SHP77 treated with DMSO at 0.1 percent for 48 hours (cell line): ENCODE measurements at regions not wholly inside any gene's neighbourhood (a gene's known extent, or its start where the extent isn't known, plus 50 kb on each side); places are given as distances from the start of the nearest gene placed in this dataset.

Source experiments
- DNase-seq: peaks from one replicate; lab custom pipeline; 2025; lab: John Stamatoyannopoulos, UW

- DNase-seq = no peak
These were observed 101.8 kb upstream of the AKIRIN2 start for GRCh38 chr6:87803791-87804190.

- DNase-seq = no peak
These were observed 97.6 kb upstream of the AKIRIN2 start for GRCh38 chr6:87799651-87800050.

- no peak for DNase-seq
These were observed 96.6 kb upstream of the AKIRIN2 start for GRCh38 chr6:87798393-87799278.

- no peak for DNase-seq
These were observed 93.2 kb upstream of the AKIRIN2 start for GRCh38 chr6:87794922-87795885.

- DNase-seq = no peak
These were observed 91.3 kb upstream of the AKIRIN2 start for GRCh38 chr6:87793315-87793714.

- no peak for DNase-seq
These were observed 89.9 kb upstream of the AKIRIN2 start for GRCh38 chr6:87791982-87792381.

- DNase-seq = no peak
These were observed 89.5 kb upstream of the AKIRIN2 start for GRCh38 chr6:87791485-87791884.

GRCh38 chr6:87791029-87791428 is 89.0 kb upstream of the AKIRIN2 start:
- no peak for DNase-seq

GRCh38 chr6:87789900-87790290 is 87.9 kb upstream of the AKIRIN2 start:
- no peak for DNase-seq

GRCh38 chr6:87789198-87789899 is 87.3 kb upstream of the AKIRIN2 start:
- no peak for DNase-seq

- DNase-seq = no peak
These were observed 86.1 kb upstream of the AKIRIN2 start for GRCh38 chr6:87788141-87788540.

- DNase-seq = no peak
These were observed 83.3 kb upstream of the AKIRIN2 start for GRCh38 chr6:87785229-87785862.

GRCh38 chr6:87784690-87785089 is 82.7 kb upstream of the AKIRIN2 start:
- no peak for DNase-seq

- no peak for DNase-seq
These were observed 82.0 kb upstream of the AKIRIN2 start for GRCh38 chr6:87784051-87784450.

GRCh38 chr6:87779542-87779941 is 77.5 kb upstream of the AKIRIN2 start:
- DNase-seq = no peak

- no peak for DNase-seq
These were observed 70.8 kb upstream of the AKIRIN2 start for GRCh38 chr6:87772597-87773530.

GRCh38 chr6:87767478-87767877 is 65.4 kb upstream of the AKIRIN2 start:
- DNase-seq = no peak

- DNase-seq = no peak
These were observed 64.2 kb upstream of the AKIRIN2 start for GRCh38 chr6:87766211-87766610.

GRCh38 chr6:87763901-87764300 is 61.9 kb upstream of the AKIRIN2 start:
- no peak for DNase-seq

- no peak for DNase-seq
These were observed 61.2 kb upstream of the AKIRIN2 start for GRCh38 chr6:87763276-87763675.

- DNase-seq = no peak
These were observed 60.1 kb upstream of the AKIRIN2 start for GRCh38 chr6:87762116-87762515.
